Mesenchymal stem cell (in vitro differentiated cells and primary cell): ENCODE measurements at regions not wholly inside any gene's neighbourhood (a gene's known extent, or its start where the extent isn't known, plus 50 kb on each side); places are given as distances from the start of the nearest gene placed in this dataset.

Experiments used
- DNase-seq: peaks from one replicate; pipeline ENCODE4 v3.0.0-alpha.2; 2013
- H2AFZ ChIP-seq: one replicate; pipeline ENCODE4 v1.6.1; 2013; ENCODE audit warnings: low read depth, mild to moderate bottlenecking, control low read depth, inconsistent platforms, low read length, moderate library complexity
- H2AK5ac ChIP-seq: 2 replicates; pipeline ENCODE4 v1.6.1; 2013; ENCODE audit warnings: low read length, moderate library complexity, mild to moderate bottlenecking, inconsistent platforms; ENCODE audit not compliant: severe bottlenecking
- H2BK120ac ChIP-seq: one replicate; pipeline ENCODE4 v1.6.1; 2013; ENCODE audit warnings: low read depth, mild to moderate bottlenecking, inconsistent platforms, low read length, moderate library complexity
- H2BK12ac ChIP-seq, 2 experiments: one replicate each; pipeline ENCODE4 v1.6.1; 2013; ENCODE audit warnings: inconsistent platforms in 2 of 2, low read length in 2 of 2, mild to moderate bottlenecking in 2 of 2, moderate library complexity in 2 of 2, control low read depth in 1 of 2
- H2BK15ac ChIP-seq: one replicate; pipeline ENCODE4 v1.6.1; 2013; ENCODE audit warnings: mild to moderate bottlenecking, low read depth, inconsistent platforms; ENCODE audit not compliant: poor library complexity, severe bottlenecking
- H2BK5ac ChIP-seq: 2 replicates; pipeline ENCODE4 v1.6.1; 2013; ENCODE audit warnings: low read depth, mild to moderate bottlenecking, low read length, control low read depth, inconsistent platforms; ENCODE audit not compliant: poor library complexity, severe bottlenecking
- H3K14ac ChIP-seq, 2 experiments: one replicate each; pipeline ENCODE4 v1.6.1; 2013; ENCODE audit warnings: inconsistent platforms in 2 of 2, low read length in 2 of 2, control low read depth in 1 of 2, mild to moderate bottlenecking in 1 of 2, moderate library complexity in 1 of 2
- H3K18ac ChIP-seq, 2 experiments: one replicate each; pipeline ENCODE4 v1.6.1; 2013; ENCODE audit warnings: inconsistent platforms in 2 of 2, low read length in 2 of 2, control low read depth in 1 of 2, low read depth in 1 of 2, mild to moderate bottlenecking in 1 of 2
- H3K23ac ChIP-seq, 2 experiments: one replicate each; pipeline ENCODE4 v1.6.1; 2013; ENCODE audit warnings: inconsistent platforms in 2 of 2, low read length in 2 of 2, mild to moderate bottlenecking in 2 of 2, moderate library complexity in 2 of 2, control low read depth in 1 of 2
- H3K27ac ChIP-seq: 2 replicates; pipeline ENCODE4 v1.5.1; 2013; ENCODE audit warnings: mild to moderate bottlenecking, moderate library complexity, low read length, control low read depth, inconsistent platforms; ENCODE audit not compliant: poor library complexity, severe bottlenecking
- H3K27me3 ChIP-seq, 2 experiments: 2 replicates each; pipeline versions ENCODE4 v1.6.1 to v1.7.0; 2013; ENCODE audit warnings: low read length in 2 of 2, mild to moderate bottlenecking in 2 of 2, moderate library complexity in 2 of 2, control low read depth in 1 of 2, inconsistent platforms in 1 of 2; ENCODE audit not compliant: control insufficient read depth in 1 of 2, insufficient read depth in 1 of 2
- H3K36me3 ChIP-seq, 2 experiments: 2 replicates each; pipeline versions ENCODE4 v1.6.1 to v1.7.0; 2013; ENCODE audit warnings: low read length in 2 of 2, control low read depth in 1 of 2, inconsistent platforms in 1 of 2, low read depth in 1 of 2, mild to moderate bottlenecking in 1 of 2; ENCODE audit not compliant: insufficient read depth in 2 of 2, control insufficient read depth in 1 of 2
- H3K4ac ChIP-seq, 2 experiments: one replicate each; pipeline ENCODE4 v1.6.1; 2013; ENCODE audit warnings: inconsistent platforms in 2 of 2, low read length in 2 of 2, mild to moderate bottlenecking in 2 of 2, moderate library complexity in 2 of 2, control low read depth in 1 of 2, low read depth in 1 of 2
- H3K4me1 ChIP-seq: 2 replicates; pipeline ENCODE4 v1.6.1; 2013; ENCODE audit warnings: low read depth, low read length, control low read depth; ENCODE audit not compliant: control insufficient read depth, insufficient read depth
- H3K4me2 ChIP-seq: 2 replicates; pipeline ENCODE4 v1.6.1; 2013; ENCODE audit warnings: low read length, mild to moderate bottlenecking, inconsistent platforms; ENCODE audit not compliant: poor library complexity, severe bottlenecking
- H3K4me3 ChIP-seq, 2 experiments: 2 replicates each; pipeline versions ENCODE4 v1.5.1 to v1.7.0; 2013; ENCODE audit warnings: low read length in 2 of 2, mild to moderate bottlenecking in 2 of 2, control low read depth in 1 of 2, low read depth in 1 of 2; ENCODE audit not compliant: insufficient read depth in 1 of 2
- H3K79me1 ChIP-seq: replicated peaks from 2 replicates; pipeline ENCODE4 v1.6.1; 2013; ENCODE audit warnings: mild to moderate bottlenecking, control low read depth, low read length, inconsistent platforms; ENCODE audit not compliant: poor library complexity, severe bottlenecking
- H3K9ac ChIP-seq: 2 replicates; pipeline ENCODE4 v1.7.0; 2013; ENCODE audit warnings: mild to moderate bottlenecking, low read length, moderate library complexity
- H3K9me3 ChIP-seq: 2 replicates; pipeline ENCODE4 v1.7.0; 2013; ENCODE audit warnings: mild to moderate bottlenecking, low read length; ENCODE audit not compliant: control insufficient read depth
- H4K8ac ChIP-seq: one replicate; pipeline ENCODE4 v1.6.1; 2013; ENCODE audit warnings: inconsistent platforms, mild to moderate bottlenecking, low read length, moderate library complexity
- H4K91ac ChIP-seq: one replicate; pipeline ENCODE4 v1.6.1; 2013; ENCODE audit warnings: mild to moderate bottlenecking, low read length, inconsistent platforms
- WGBS: methylation state at CpG from one replicate; pipeline ENCODE4 v1.1.7; 2013; ENCODE audit warnings: mixed read lengths; 5-methylcytosine and 5-hydroxymethylcytosine counted together

- no peak overlapping the region for H4K8ac ChIP-seq
- no peak overlapping the region for H3K4ac ChIP-seq
- no peaks in the 10 kb centered on the region for H3K9me3 ChIP-seq
- no peak overlapping the region for H2BK12ac ChIP-seq
- H4K91ac ChIP-seq = no peak overlapping the region
- H3K23ac ChIP-seq = no peak overlapping the region
- no peak overlapping the region for H2BK120ac ChIP-seq
- no peak overlapping the region for H3K9ac ChIP-seq
- no peak overlapping the region for H2AFZ ChIP-seq
- peak overlapping the region; percentile 76 for H3K27ac ChIP-seq
- peaks cover 2% of the 10 kb centered on the region for H3K4me1 ChIP-seq
- DNase-seq = no peak
- H3K79me1 ChIP-seq = no peaks in the 10 kb centered on the region
- no peak overlapping the region for H3K18ac ChIP-seq
- WGBS = 100% methylated on average over 1 of the region's 4 CpGs
- H3K14ac ChIP-seq = no peak overlapping the region
- H2BK15ac ChIP-seq = no peak overlapping the region
- H2BK5ac ChIP-seq = no peak overlapping the region
- no peaks in the 10 kb centered on the region for H3K27me3 ChIP-seq
- no peak overlapping the region for H3K4me3 ChIP-seq
- H2AK5ac ChIP-seq = no peak overlapping the region
- H3K4me2 ChIP-seq = no peak overlapping the region
- H3K36me3 ChIP-seq = no peaks in the 10 kb centered on the region
Measured at GRCh38 chr3:178036451-178037144, 499.6 kb upstream of the KCNMB2 start.

- H3K36me3 ChIP-seq = no peaks in the 10 kb centered on the region
- H2BK120ac ChIP-seq = no peak overlapping the region
- H2BK15ac ChIP-seq = no peak overlapping the region
- no peak overlapping the region for H2AK5ac ChIP-seq
- no peak overlapping the region for H2BK12ac ChIP-seq
- H3K4me2 ChIP-seq = no peak overlapping the region
- H4K91ac ChIP-seq = no peak overlapping the region
- H3K79me1 ChIP-seq = no peaks in the 10 kb centered on the region
- H3K27ac ChIP-seq = no peak overlapping the region
- H3K9me3 ChIP-seq = no peaks in the 10 kb centered on the region
- no peak overlapping the region for H3K23ac ChIP-seq
- no peak overlapping the region for H4K8ac ChIP-seq
- H3K27me3 ChIP-seq = no peaks in the 10 kb centered on the region
- H3K4me3 ChIP-seq = no peak overlapping the region
- H3K9ac ChIP-seq = no peak overlapping the region
- H3K4ac ChIP-seq = no peak overlapping the region
- no peak overlapping the region for H3K18ac ChIP-seq
- H3K4me1 ChIP-seq = peaks cover 2% of the 10 kb centered on the region
- H2BK5ac ChIP-seq = no peak overlapping the region
- no peak overlapping the region for H3K14ac ChIP-seq
- no peak overlapping the region for H2AFZ ChIP-seq
- no peak for DNase-seq
Measured at GRCh38 chr3:178041931-178042330, 494.3 kb upstream of the KCNMB2 start.

GRCh38 chr3:178042376-178042775 lies 493.9 kb upstream of the KCNMB2 start:
- no peak overlapping the region for H2AK5ac ChIP-seq
- H3K79me1 ChIP-seq = no peaks in the 10 kb centered on the region
- H3K9ac ChIP-seq = no peak overlapping the region
- H3K4ac ChIP-seq = no peak overlapping the region
- no peak overlapping the region for H3K18ac ChIP-seq
- H2BK120ac ChIP-seq = no peak overlapping the region
- H3K27ac ChIP-seq = no peak overlapping the region
- DNase-seq = no peak
- no peak overlapping the region for H3K4me2 ChIP-seq
- no peak overlapping the region for H2BK12ac ChIP-seq
- no peaks in the 10 kb centered on the region for H3K27me3 ChIP-seq
- no peak overlapping the region for H4K8ac ChIP-seq
- no peak overlapping the region for H3K23ac ChIP-seq
- no peak overlapping the region for H3K4me3 ChIP-seq
- no peaks in the 10 kb centered on the region for H3K4me1 ChIP-seq
- no peak overlapping the region for H2AFZ ChIP-seq
- H3K9me3 ChIP-seq = no peaks in the 10 kb centered on the region
- H2BK5ac ChIP-seq = no peak overlapping the region
- no peak overlapping the region for H4K91ac ChIP-seq
- H3K36me3 ChIP-seq = no peaks in the 10 kb centered on the region
- H2BK15ac ChIP-seq = no peak overlapping the region
- H3K14ac ChIP-seq = no peak overlapping the region
- 98% methylated on average over 2 of the region's 3 CpGs for WGBS

GRCh38 chr3:178043084-178043483 lies 493.2 kb upstream of the KCNMB2 start:
- Histone ChIP-seq H2BK5ac (no peak overlapping the region), H3K9ac (no peak overlapping the region), H3K4me3 (no peak overlapping the region), H4K8ac (no peak overlapping the region), H3K27me3 (no peaks in the 10 kb centered on the region), H3K9me3 (no peaks in the 10 kb centered on the region), H3K4me1 (no peaks in the 10 kb centered on the region), H3K4me2 (no peak overlapping the region), H3K36me3 (no peaks in the 10 kb centered on the region), H3K79me1 (no peaks in the 10 kb centered on the region), H3K27ac (no peak overlapping the region), H4K91ac (no peak overlapping the region), H3K18ac (no peak overlapping the region), H2AK5ac (no peak overlapping the region), H2AFZ (no peak overlapping the region), H3K23ac (no peak overlapping the region), H3K14ac (no peak overlapping the region), H3K4ac (no peak overlapping the region), H2BK15ac (no peak overlapping the region), H2BK12ac (no peak overlapping the region), H2BK120ac (no peak overlapping the region)
- 100% methylated on average over 1 of the region's 3 CpGs for WGBS
- DNase-seq = no peak
